Skeletal muscle cell (primary cell): ENCODE measurements at regions not wholly inside any gene's neighbourhood (a gene's known extent, or its start where the extent isn't known, plus 50 kb on each side); places are given as distances from the start of the nearest gene placed in this dataset.

Experiments used
- DNase-seq: peaks from one replicate; pipeline ENCODE4 v3.0.0-alpha.2; 2010; ENCODE audit warnings: low read depth
- H3K4me3 ChIP-seq: 2 replicates; pipeline ENCODE4 v1.5.1; 2011; ENCODE audit warnings: low read depth, mild to moderate bottlenecking, control low read depth, low read length, moderate library complexity

- no peak for DNase-seq
- no peak overlapping the region for H3K4me3 ChIP-seq
Measured at GRCh38 chr10:110409926-110410325, 87.8 kb upstream of the DUSP5 start.

DNA sequence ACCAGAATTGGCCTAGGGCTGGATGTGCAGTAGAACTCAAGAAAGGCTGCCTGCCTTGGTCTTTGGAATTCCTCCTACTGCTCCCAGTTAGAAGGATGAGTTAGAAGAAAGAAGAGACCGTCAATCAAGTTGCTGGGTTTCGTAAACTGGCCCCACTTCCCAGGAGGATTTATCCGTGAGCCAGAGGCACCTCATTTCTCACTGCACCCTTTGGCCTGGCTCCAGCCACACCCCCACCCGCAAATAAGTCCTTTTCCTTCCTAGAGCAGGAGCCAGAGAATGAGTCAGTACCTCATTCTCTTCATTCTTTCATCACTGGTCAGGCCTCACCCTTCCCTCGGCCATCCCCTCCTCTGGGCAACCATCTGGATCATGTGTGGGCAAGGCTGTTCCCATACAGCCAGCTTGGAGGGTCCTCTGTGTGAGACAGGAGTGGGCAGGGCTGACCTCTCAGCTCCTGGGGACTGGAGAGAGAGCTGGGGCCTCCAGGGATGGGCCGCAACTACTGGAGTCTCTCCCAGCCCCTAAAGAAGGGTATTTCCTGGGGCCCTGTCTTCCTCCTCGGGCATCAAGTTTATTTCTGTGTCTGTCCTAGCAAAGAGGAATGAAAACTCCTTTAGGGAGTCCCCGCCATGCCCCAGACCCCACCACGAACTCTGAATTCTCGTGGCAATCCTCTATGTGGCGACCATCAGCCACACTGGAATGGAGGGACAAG lies 87.2 kb upstream of the DUSP5 start:
- H3K4me3 ChIP-seq = no peak overlapping the region
- peak; percentile 95 for DNase-seq

DNA sequence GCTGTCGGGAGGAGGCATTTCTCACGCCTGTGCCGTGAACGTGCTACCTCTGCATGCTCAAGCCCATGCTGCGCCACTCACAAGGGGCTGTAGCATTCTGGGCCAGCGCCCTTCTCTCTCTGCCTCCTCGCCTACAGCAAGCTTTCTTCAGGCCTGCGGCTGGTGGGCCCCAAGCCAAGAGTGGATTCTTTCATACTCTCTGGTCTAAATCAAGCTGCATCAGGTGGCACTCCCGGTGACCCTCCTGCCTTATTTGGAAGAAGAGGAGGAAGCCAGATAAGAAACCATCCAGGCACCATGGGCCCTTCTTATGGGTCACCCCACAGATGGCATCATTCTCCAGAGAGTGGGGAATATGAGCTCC lies 86.7 kb upstream of the DUSP5 start:
- no peak for DNase-seq
- no peak overlapping the region for H3K4me3 ChIP-seq

- H3K4me3 ChIP-seq = no peak overlapping the region
- DNase-seq = no peak
Measured at GRCh38 chr10:110413049-110413783, 84.5 kb upstream of the DUSP5 start.

DNA sequence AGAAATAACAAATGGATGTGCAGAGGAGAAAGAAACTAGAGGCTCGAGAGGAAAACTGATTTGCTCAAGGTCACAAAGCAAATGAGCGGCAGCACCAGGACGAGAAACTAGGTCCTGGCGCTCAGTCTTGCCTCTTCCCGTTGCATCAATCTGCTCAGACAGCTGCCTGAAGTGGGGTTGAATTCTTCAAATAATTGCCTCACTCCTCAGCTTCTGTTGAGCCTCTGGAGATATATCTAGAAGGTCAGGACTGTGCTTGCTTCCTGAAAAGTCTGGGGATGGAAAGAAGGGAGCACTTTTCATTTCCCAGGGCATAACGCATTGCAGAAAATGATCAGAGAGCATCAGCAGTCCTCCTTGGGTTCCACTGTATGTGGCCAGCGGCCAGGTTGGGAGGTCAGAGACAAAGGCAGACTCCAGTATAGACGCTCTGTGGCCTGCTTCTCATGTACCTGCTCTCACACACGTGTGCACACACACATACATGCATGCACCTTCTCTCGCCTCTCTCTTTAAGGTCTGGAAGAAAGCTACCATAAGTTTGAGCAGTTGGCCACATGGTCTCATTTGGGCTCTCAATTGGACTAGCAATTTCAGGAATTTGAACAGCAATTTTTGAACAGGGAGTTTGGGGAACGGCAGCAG lies 83.7 kb upstream of the DUSP5 start:
- H3K4me3 ChIP-seq = no peak overlapping the region
- DNase-seq = no peak

GRCh38 chr10:110414548-110415309 lies 83.0 kb upstream of the DUSP5 start:
- no peak overlapping the region for H3K4me3 ChIP-seq
- DNase-seq = no peak

- no peak overlapping the region for H3K4me3 ChIP-seq
- DNase-seq = no peak
Measured at GRCh38 chr10:110415809-110416208, 81.9 kb upstream of the DUSP5 start.

- no peak for DNase-seq
Measured at GRCh38 chr10:110416776-110417711, 80.7 kb upstream of the DUSP5 start.

GRCh38 chr10:110418218-110418617 lies 79.5 kb upstream of the DUSP5 start:
- DNase-seq = no peak
- H3K4me3 ChIP-seq = no peak overlapping the region

More at GRCh38 chr10:110416776-110417711, 80.7 kb upstream of the DUSP5 start:
- H3K4me3 ChIP-seq = no peak overlapping the region

DNA sequence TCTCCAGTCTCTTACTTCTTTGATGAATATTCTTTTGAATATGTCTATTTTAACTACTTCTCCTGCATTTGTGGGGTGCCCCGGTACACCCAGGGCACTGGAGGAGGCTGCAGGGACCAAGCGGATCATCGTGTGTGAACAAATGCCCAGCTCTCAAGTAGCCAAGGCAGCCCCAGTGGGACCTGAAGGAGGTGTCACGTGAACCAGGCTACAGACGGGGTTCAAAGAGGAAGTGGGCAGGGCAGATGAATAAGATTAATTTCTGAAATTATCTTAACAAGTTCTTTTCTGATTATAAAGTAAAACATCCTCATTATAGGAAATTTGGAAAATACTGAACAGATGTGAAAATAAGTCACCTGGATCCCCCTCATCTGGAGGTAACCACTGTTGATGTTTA lies 78.4 kb upstream of the DUSP5 start:
- H3K4me3 ChIP-seq = no peak overlapping the region
- no peak for DNase-seq

DNA sequence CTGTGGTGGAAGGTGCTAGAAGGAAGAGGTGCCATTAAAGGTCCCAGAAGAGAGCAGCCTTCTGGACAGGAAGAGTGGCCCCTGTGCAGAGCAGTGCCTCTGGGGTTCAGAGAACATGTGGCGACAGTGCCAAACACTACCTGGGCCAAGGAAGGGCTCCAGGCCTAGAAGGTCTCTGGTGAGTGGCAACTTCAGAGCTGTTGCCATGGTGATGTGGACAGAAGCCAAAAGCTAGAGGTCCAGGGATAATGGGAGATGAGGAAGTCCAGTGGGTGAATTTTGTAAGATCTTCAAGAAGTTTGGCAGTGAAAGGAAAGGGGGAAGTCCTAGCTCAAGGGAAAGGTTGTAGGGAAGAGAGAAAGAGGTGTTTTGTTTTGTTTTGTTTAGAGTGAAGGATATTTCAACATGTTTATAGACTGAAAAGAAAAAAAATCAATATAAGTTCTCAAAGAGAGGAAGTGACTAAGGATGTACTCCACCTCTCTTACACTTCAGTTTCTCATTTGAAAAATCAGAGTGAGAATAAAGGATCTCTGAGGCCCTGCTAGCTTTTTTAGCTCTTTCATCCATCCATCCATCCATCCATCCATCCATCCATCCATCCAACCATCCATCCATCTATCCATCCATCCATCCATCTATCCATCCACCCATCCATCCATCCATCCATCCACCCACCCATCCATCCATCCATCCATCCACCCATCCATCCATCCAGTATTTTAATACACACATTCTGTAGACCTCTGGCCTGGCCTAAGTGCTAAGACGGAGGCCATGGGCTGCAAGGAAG lies 77.1 kb upstream of the DUSP5 start:
- no peak for DNase-seq
- H3K4me3 ChIP-seq = no peak overlapping the region

DNA sequence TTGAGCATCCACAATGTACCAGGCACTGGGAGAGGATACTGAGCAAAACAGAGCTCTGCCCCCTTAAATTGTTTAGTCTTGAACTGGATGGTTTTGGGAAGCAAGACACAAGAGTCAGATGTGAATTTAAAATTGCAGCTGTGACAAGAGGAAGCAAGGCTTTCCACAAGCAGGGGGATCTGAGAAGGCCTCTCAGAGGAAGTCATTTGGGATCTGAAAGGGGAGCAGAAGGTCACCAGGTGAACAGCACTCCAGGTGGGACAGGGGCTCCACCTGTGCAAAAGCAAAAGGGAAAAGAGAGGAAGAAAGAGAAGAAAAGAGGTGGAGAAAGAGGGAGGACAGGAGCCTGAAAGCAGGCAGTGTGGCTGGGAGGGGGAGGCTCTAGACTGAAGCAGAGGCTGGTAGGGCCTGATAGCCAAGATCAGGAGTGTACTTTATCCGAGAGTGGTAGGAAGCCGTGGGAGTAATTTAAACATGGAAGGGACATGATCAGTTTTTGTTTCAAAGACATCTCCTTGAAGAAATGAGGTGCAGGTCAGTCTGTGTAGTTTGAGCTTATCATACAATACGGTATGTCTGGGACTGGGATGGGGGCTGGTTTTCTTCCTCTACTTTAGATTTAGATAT lies 76.1 kb upstream of the DUSP5 start:
- no peak overlapping the region for H3K4me3 ChIP-seq
- DNase-seq = no peak

DNA sequence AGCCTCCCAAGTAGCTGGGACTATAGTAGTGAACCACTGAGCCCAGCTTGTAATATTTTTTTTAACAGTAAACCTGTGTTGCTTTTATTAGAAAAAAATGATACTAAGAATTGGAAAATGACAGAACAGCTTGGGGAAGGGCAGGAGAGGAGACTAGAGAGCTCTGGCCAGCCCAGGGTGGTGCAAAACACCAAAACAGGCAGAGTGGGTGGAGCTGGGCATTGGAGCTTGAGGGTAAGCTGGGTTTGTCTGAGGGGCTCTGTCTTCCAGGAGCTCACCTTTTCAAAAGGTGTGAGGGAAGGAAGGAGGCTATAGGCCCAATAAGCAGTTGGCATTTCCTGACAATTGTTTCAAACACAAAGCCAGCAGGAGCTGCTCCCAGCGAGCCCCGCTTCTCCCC lies 75.2 kb upstream of the DUSP5 start:
- H3K4me3 ChIP-seq = no peak overlapping the region
- no peak for DNase-seq

DNA sequence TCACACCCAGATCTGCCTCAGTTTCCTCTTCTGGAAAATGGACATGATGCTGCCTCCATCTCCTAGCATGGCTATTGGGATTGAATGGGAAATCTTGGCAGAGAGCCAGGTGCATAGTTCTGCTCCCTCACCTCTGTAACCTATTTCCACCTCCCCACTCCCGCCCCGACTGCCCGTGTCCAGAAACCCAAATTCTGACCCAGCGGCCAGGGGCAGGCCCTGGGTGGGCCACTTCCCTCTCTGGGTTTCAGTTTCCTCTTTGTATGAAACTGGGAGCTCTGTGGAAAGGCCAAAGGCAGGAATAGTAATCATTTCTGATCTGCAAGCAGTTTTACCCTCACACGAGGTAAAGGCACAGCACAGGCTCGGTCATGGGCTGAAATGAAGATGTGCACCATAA lies 74.1 kb upstream of the DUSP5 start:
- DNase-seq = no peak
- no peak overlapping the region for H3K4me3 ChIP-seq

DNA sequence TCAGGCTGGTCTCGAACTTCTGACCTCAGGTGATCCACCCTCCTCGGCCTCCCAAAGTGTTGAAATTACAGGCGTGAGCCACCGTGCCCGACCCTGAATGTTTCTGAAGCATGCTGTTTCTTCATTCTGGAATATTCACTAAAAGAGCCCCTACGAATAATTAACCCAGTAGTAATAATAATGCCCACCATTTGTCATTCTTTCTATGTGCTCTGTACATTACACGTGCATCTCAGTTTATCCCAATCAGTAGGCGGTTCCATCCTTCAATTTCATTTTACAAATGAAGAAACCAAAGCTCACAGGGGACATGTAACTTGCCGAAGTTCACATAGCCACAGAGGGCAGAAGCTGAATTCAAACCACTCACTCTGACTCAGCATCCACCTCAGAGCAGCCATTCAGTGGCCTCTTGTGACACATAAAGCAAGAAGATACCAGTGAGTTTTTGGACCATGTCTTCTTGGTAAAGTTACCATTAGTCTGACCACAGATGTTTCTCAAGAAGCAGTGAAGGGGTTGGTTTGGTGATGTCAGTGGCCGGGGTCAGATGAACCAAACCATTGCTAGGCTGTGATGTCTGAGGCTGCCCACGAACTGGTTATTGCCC lies 71.9 kb upstream of the DUSP5 start:
- no peak overlapping the region for H3K4me3 ChIP-seq
- DNase-seq = peak; percentile 99

DNA sequence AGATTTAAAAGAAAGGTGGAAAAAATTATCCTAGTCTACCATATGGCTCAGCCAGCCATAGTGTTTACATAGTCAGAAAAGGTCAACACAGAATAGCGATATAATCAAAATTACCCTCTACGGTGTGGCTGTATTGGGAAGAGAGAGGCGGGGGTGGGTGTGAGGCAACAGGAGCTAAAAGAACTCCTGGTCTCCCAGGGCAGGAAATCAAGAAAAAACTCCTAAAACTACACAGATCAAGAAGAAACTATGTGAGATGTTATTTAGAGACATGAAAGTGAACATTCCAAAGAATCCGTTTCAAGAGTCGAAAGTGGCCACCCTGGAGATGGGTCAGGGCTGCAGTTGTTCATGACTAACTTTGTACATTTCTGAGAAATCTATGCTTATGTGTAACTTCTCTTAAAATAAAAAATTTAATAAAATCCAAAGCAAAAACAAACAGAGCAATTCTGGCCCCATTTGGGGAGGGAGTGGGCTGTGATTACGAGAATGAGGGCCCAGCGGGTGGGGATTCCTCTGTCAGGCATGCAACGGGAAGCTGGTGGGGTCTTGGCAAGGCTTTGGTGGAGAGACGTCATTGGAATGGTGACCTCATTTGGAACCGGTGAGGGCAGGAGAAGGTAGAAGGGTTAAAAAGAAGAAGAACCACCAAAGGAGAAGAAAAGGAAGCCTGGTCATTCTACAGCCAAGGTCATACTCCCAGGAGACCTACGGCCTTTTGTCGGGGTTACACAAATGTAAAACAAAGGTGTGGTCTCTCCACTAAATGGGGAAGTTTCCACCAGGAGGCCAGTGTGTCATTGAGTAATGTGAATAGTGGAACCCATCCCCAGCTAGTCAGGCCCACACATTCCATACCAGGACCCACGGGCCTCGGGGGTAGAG lies 71.2 kb upstream of the DUSP5 start:
- H3K4me3 ChIP-seq = no peak overlapping the region
- DNase-seq = peak; percentile 93
